Amniotic stem cell (primary cell): ENCODE measurements at regions not wholly inside any gene's neighbourhood (a gene's known extent, or its start where the extent isn't known, plus 50 kb on each side); places are given as distances from the start of the nearest gene placed in this dataset.
"Not testable (repeated sequence)": the region's sequence is repeated elsewhere in the genome, so short reads cannot be mapped to it uniquely, and the experiment has no call there.

Source experiments
- DNase-seq: peaks from one replicate; lab custom pipeline; 2025; lab: John Stamatoyannopoulos, UW

DNA sequence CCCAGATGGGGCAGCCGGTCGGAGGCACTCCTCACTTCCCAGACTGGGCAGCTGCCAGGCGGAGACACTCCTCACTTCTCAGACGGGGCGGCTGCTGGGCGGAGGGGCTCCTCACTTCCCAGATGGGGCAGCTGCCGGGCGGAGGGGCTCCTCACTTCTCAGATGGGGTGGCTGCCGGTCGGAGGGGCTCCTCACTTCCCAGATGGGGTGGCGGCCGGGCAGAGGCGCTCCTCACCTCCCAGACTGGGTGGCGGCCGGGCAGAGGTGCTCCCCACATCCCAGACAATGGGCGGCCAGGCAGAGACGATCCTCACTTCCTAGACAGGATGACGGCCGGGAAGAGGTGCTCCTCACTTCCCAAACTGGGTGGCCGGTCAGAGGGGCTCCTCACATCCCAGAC, 55.2 kb upstream of the DHRS4 start:
- not testable (repeated sequence) for DNase-seq

- no peak for DNase-seq
Observed at GRCh38 chr14:23899788-23900187, 53.8 kb upstream of the DHRS4 start.

- DNase-seq = no peak
Observed at GRCh38 chr14:23903442-23903841, 50.1 kb upstream of the DHRS4 start.
